ENCODE measurements at regions not wholly inside any gene's neighbourhood (a gene's known extent, or its start where the extent isn't known, plus 50 kb on each side); places are given as distances from the start of the nearest gene placed in this dataset.

DNA sequence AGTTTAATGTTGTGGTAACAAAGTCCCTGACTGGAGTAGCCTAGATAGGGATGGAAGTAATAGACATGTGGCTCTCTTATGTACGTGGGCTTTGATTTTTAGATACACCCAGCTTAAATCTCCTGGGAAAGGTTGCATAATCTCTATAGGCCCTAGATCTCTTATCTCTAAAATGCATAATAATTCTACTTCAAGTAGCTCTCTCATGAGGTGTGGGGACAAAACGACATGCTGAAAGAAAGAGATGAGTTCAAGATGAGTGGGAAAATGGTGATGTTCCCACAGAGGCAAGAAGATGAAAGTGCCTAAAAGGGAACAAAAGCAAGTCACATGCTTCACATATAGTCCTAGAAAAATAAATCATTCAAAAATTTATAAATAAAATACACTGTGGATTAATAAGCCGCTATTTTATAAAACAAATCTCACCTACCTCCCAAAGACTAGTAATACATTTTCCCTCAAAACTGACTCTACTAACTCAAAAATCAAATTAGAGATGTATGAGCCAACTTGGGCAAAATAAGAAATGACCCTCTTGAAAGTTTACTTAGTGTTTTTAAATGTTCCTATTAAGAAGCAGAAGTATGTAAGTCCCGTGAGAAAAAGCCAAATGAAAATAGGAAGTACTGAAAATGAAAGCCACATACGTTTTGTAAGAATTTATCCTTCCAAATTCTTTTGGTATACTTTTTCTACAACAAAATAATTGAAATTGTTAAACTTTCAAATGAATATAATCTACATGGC is 148.2 kb upstream of the ITGA4 start:
- no peak for TF ChIP-seq ZC3H10 (CRISPR knock-in tag; IDR thresholded peaks at IDR 0.05)
- TF ChIP-seq BACH2 (CRISPR knock-in tag; IDR thresholded peaks at IDR 0.05; ENCODE audit: borderline replicate concordance), result no peak
- ATAC-seq, result no peak

DNA sequence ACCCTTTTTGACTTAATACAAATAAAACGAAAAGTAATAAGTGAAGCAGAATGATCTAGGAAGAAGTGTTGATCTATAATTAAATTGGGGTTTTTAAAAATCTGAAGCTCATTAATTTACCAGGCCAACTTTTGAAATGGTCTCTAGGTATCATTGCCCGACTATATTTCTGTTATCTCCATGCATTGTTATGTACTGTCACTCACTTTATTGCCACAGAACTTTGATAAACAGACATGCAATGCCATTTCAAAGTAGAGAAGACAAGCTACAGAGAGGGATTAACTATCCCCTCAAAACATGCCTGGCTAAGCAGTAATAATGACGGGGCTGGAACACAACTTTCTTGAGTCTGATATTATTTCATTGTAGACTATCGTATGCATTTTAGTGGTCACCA is 147.6 kb upstream of the ITGA4 start:
- no peak for TF ChIP-seq TOX (CRISPR knock-in tag; IDR thresholded peaks at IDR 0.05; ENCODE audit: borderline replicate concordance)
- TF ChIP-seq, protein P1, sequence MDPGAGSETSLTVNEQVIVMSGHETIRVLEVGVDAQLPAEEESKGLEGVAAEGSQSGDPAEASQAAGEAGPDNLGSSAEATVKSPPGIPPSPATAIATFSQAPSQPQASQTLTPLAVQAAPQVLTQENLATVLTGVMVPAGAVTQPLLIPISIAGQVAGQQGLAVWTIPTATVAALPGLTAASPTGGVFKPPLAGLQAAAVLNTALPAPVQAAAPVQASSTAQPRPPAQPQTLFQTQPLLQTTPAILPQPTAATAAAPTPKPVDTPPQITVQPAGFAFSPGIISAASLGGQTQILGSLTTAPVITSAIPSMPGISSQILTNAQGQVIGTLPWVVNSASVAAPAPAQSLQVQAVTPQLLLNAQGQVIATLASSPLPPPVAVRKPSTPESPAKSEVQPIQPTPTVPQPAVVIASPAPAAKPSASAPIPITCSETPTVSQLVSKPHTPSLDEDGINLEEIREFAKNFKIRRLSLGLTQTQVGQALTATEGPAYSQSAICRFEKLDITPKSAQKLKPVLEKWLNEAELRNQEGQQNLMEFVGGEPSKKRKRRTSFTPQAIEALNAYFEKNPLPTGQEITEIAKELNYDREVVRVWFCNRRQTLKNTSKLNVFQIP (CRISPR knock-in tag; IDR thresholded peaks at IDR 0.05; ENCODE audit: borderline replicate concordance, low read depth), result no peak
- TF ChIP-seq OSR1 (CRISPR knock-in tag; IDR thresholded peaks at IDR 0.05), result no peak
- no peak for ATAC-seq

- TF ChIP-seq ZNF8 (CRISPR knock-in tag; IDR thresholded peaks at IDR 0.05), result no peak
- TF ChIP-seq CREB5 (CRISPR knock-in tag; IDR thresholded peaks at IDR 0.05; ENCODE audit: low read depth), result no peak
- no peak for TF ChIP-seq TCF4 (CRISPR knock-in tag; IDR thresholded peaks at IDR 0.05; ENCODE audit: borderline replicate concordance)
- no peak for TF ChIP-seq ZFP3 (CRISPR knock-in tag; IDR thresholded peaks at IDR 0.05)
- no peak for ATAC-seq
These were observed 146.2 kb upstream of the ITGA4 start for GRCh38 chr2:181310967-181311366.

- TF ChIP-seq ZNF565 (CRISPR knock-in tag; conservative IDR thresholded peaks at IDR 0.05; ENCODE audit: low read depth), result no peak
- no peak for TF ChIP-seq RARB (CRISPR knock-in tag; IDR thresholded peaks at IDR 0.05)
- TF ChIP-seq SNAI2 (CRISPR knock-in tag; IDR thresholded peaks at IDR 0.05), result no peak
- TF ChIP-seq ZFP3 (CRISPR knock-in tag; IDR thresholded peaks at IDR 0.05), result no peak
- TF ChIP-seq, protein P2, sequence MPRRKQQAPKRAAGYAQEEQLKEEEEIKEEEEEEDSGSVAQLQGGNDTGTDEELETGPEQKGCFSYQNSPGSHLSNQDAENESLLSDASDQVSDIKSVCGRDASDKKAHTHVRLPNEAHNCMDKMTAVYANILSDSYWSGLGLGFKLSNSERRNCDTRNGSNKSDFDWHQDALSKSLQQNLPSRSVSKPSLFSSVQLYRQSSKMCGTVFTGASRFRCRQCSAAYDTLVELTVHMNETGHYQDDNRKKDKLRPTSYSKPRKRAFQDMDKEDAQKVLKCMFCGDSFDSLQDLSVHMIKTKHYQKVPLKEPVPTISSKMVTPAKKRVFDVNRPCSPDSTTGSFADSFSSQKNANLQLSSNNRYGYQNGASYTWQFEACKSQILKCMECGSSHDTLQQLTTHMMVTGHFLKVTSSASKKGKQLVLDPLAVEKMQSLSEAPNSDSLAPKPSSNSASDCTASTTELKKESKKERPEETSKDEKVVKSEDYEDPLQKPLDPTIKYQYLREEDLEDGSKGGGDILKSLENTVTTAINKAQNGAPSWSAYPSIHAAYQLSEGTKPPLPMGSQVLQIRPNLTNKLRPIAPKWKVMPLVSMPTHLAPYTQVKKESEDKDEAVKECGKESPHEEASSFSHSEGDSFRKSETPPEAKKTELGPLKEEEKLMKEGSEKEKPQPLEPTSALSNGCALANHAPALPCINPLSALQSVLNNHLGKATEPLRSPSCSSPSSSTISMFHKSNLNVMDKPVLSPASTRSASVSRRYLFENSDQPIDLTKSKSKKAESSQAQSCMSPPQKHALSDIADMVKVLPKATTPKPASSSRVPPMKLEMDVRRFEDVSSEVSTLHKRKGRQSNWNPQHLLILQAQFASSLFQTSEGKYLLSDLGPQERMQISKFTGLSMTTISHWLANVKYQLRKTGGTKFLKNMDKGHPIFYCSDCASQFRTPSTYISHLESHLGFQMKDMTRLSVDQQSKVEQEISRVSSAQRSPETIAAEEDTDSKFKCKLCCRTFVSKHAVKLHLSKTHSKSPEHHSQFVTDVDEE (CRISPR knock-in tag; IDR thresholded peaks at IDR 0.05), result no peak
- TF ChIP-seq, protein P1 (CRISPR knock-in tag; IDR thresholded peaks at IDR 0.05; ENCODE audit: borderline replicate concordance, low read depth), result no peak
- TF ChIP-seq ZC3H10 (CRISPR knock-in tag; IDR thresholded peaks at IDR 0.05), result no peak
- no peak for TF ChIP-seq ARNTL (CRISPR knock-in tag; IDR thresholded peaks at IDR 0.05; ENCODE audit: borderline replicate concordance, low read depth)
- TF ChIP-seq OSR1 (CRISPR knock-in tag; IDR thresholded peaks at IDR 0.05), result no peak
- TF ChIP-seq, protein P3, sequence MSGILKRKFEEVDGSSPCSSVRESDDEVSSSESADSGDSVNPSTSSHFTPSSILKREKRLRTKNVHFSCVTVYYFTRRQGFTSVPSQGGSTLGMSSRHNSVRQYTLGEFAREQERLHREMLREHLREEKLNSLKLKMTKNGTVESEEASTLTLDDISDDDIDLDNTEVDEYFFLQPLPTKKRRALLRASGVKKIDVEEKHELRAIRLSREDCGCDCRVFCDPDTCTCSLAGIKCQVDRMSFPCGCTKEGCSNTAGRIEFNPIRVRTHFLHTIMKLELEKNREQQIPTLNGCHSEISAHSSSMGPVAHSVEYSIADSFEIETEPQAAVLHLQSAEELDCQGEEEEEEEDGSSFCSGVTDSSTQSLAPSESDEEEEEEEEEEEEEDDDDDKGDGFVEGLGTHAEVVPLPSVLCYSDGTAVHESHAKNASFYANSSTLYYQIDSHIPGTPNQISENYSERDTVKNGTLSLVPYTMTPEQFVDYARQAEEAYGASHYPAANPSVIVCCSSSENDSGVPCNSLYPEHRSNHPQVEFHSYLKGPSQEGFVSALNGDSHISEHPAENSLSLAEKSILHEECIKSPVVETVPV (CRISPR knock-in tag; IDR thresholded peaks at IDR 0.05), result no peak
- TF ChIP-seq CSDC2 (CRISPR knock-in tag; IDR thresholded peaks at IDR 0.05), result no peak
- no peak for TF ChIP-seq BACH2 (CRISPR knock-in tag; IDR thresholded peaks at IDR 0.05; ENCODE audit: borderline replicate concordance)
- no peak for TF ChIP-seq ZNF8 (CRISPR knock-in tag; IDR thresholded peaks at IDR 0.05)
- TF ChIP-seq TCF4 (CRISPR knock-in tag; IDR thresholded peaks at IDR 0.05; ENCODE audit: borderline replicate concordance), result no peak
- TF ChIP-seq ZFP30 (CRISPR knock-in tag; IDR thresholded peaks at IDR 0.05), result no peak
- TF ChIP-seq, protein P4, sequence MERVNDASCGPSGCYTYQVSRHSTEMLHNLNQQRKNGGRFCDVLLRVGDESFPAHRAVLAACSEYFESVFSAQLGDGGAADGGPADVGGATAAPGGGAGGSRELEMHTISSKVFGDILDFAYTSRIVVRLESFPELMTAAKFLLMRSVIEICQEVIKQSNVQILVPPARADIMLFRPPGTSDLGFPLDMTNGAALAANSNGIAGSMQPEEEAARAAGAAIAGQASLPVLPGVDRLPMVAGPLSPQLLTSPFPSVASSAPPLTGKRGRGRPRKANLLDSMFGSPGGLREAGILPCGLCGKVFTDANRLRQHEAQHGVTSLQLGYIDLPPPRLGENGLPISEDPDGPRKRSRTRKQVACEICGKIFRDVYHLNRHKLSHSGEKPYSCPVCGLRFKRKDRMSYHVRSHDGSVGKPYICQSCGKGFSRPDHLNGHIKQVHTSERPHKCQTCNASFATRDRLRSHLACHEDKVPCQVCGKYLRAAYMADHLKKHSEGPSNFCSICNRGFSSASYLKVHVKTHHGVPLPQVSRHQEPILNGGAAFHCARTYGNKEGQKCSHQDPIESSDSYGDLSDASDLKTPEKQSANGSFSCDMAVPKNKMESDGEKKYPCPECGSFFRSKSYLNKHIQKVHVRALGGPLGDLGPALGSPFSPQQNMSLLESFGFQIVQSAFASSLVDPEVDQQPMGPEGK (CRISPR knock-in tag; IDR thresholded peaks at IDR 0.05; ENCODE audit: borderline replicate concordance), result no peak
- ATAC-seq, result no peak
These were observed 145.3 kb upstream of the ITGA4 start for GRCh38 chr2:181311837-181312236.

Data from SK-N-SH treated with all-trans-retinoic acid at 6 μM for 48 hours (cell line).